Osteocyte (in vitro differentiated cells): ENCODE measurements at regions not wholly inside any gene's neighbourhood (a gene's known extent, or its start where the extent isn't known, plus 50 kb on each side); places are given as distances from the start of the nearest gene placed in this dataset.

Source experiments
- DNase-seq: peaks from one replicate; pipeline ENCODE4 v3.0.0; 2021; ENCODE audit warnings: mixed read lengths; ENCODE audit not compliant: unreplicated experiment; ENCODE audit errors: extremely low spot score
- H3K27ac Mint-ChIP-seq: one replicate; pipeline ENCODE4 v1.8.0; 2021; ENCODE audit warnings: mild to moderate bottlenecking, mixed read lengths; ENCODE audit not compliant: unreplicated experiment
- H3K27me3 Mint-ChIP-seq: one replicate; pipeline ENCODE4 v1.8.0; 2021; ENCODE audit warnings: mixed read lengths; ENCODE audit not compliant: unreplicated experiment
- H3K36me3 Mint-ChIP-seq: one replicate; pipeline ENCODE4 v1.8.0; 2021; ENCODE audit warnings: mixed read lengths; ENCODE audit not compliant: unreplicated experiment
- H3K4me1 Mint-ChIP-seq: one replicate; pipeline ENCODE4 v1.8.0; 2021; ENCODE audit warnings: mixed read lengths; ENCODE audit not compliant: unreplicated experiment
- H3K4me3 Mint-ChIP-seq: one replicate; pipeline ENCODE4 v1.8.0; 2021; ENCODE audit warnings: mild to moderate bottlenecking, moderate library complexity, mixed read lengths; ENCODE audit not compliant: unreplicated experiment
- H3K9me3 Mint-ChIP-seq: one replicate; pipeline ENCODE4 v1.8.0; 2021; ENCODE audit warnings: mixed read lengths; ENCODE audit not compliant: unreplicated experiment
- TF ChIP-seq, protein P1 (sequence below): fragments of 200-600 bp; sonication (generic); IDR thresholded peaks from 2 replicates; pipeline ENCODE4 v1.5.0; 2021; ENCODE audit warnings: antibody characterized with exemption, mild to moderate bottlenecking, moderate library complexity

DNA sequence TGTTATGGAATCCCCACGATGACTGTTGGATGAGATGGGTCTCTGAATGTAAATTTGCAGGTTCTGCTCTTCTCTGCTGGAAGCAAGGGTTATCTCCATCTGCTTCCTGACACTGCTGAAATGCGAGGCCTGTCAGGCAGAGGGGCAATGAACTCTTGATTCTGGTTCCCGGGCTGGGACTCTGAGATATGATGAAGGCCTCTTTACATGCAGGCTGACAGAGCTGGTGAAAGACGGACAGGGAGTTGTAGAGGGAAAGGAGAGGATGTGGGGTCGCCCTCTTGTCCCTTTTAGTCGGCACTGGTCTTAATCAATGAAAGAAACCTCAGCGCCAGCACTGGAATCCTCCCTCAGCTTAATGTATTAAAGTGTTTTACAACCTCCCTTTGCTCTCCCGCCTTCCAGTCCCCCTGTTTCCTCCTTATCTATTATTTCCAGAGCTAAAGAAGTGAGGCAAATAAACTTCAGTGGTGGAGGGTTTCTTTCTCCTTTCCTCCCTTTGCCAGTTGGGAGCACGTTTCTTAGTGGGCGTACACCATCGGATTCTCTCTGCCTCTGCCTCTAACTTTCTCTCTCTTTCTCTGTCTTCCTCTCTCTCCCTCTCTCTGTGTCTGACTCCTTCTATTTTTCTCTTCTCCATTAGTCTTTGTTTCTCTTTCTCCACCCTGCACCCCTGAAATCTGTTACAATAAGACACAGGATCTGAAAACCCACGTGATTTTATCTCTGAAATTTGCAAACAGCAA, 145.6 kb downstream of the BAMBI start:
- no peak for DNase-seq
- H3K4me3 Mint-ChIP-seq, result no peak overlapping the region
- no peaks in the 10 kb centered on the region for H3K27me3 Mint-ChIP-seq

DNA sequence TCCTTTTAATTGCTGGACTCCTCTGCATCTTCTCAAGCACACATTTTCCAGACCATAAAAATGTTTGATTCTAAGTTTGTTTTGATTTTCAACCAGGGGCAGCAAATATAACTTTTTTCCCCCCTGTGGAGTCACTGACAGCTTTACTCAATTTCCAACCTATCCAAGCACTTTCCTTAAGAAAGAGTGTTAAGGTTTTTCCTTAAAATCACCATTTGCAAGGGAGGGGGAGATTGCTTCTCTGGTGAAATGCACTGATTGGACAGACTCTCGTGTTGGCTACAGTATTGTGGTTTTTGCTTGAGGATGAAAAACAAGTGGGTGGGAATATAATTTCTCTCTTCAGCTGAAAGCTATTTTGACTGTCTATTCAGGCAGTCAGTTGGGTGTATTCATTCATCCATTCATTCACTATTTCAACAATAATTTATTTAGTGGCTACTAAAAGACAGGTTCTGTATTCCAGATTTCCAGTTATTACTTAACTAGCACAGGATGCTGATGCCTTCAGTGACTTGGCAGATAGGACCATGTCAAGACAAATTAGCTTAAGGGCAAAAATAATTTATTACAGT, 146.3 kb downstream of the BAMBI start:
- H3K36me3 Mint-ChIP-seq, result no peaks in the 10 kb centered on the region
- no peak overlapping the region for H3K4me3 Mint-ChIP-seq
- H3K9me3 Mint-ChIP-seq, result no peaks in the 10 kb centered on the region
- DNase-seq, result no peak
- H3K27me3 Mint-ChIP-seq, result no peaks in the 10 kb centered on the region
- H3K4me1 Mint-ChIP-seq, result no peaks in the 10 kb centered on the region
- H3K27ac Mint-ChIP-seq, result no peak overlapping the region
- TF ChIP-seq, protein P1, sequence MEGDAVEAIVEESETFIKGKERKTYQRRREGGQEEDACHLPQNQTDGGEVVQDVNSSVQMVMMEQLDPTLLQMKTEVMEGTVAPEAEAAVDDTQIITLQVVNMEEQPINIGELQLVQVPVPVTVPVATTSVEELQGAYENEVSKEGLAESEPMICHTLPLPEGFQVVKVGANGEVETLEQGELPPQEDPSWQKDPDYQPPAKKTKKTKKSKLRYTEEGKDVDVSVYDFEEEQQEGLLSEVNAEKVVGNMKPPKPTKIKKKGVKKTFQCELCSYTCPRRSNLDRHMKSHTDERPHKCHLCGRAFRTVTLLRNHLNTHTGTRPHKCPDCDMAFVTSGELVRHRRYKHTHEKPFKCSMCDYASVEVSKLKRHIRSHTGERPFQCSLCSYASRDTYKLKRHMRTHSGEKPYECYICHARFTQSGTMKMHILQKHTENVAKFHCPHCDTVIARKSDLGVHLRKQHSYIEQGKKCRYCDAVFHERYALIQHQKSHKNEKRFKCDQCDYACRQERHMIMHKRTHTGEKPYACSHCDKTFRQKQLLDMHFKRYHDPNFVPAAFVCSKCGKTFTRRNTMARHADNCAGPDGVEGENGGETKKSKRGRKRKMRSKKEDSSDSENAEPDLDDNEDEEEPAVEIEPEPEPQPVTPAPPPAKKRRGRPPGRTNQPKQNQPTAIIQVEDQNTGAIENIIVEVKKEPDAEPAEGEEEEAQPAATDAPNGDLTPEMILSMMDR, result no peak

More for the DNA sequence above, 145.6 kb downstream of the BAMBI start:
- Mint-ChIP-seq H3K9me3 (no peaks in the 10 kb centered on the region), H3K4me1 (no peaks in the 10 kb centered on the region), H3K27ac (no peak overlapping the region), H3K36me3 (no peaks in the 10 kb centered on the region)
- TF ChIP-seq, protein P1, result no peak

DNA sequence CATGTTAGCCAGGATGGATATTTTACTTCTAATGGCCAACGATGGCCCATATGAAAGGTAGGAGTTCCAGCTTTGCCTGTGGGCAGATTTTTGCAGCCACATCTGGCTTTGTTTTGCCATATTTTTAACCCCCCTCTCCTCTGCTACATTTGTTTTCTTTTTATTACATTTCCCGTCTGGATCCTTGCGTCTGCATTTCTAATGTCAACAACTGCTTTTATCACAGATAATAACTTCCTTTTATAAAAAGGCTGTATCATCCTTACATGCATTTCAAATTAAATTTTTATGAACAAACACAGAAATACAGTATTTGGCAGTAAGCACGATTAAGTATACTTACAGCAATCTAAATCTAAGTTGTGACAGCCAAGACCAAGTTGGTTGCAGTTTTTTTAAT, 156.0 kb downstream of the BAMBI start:
- Mint-ChIP-seq H3K36me3 (no peaks in the 10 kb centered on the region), H3K9me3 (no peaks in the 10 kb centered on the region), H3K4me3 (no peak overlapping the region), H3K27ac (no peak overlapping the region), H3K4me1 (peaks cover 8% of the 10 kb centered on the region), H3K27me3 (no peaks in the 10 kb centered on the region)
- DNase-seq, result no peak
- TF ChIP-seq, protein P1, result no peak

DNA sequence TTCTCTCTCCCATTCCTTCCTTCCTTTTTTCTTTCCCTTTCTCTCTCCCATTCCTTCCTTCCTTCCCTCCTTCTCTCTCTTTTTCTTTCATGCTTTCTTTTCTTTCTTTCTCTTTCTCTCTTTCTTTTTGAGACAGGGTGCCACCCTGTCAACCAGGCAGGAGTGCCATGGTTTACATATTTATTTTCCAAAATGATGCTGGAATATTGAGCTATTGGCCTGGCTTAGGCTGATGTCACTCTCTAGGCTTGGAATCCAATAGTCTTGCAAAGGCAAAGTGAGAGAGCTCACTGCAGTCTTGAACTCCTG, 159.1 kb downstream of the BAMBI start:
- Mint-ChIP-seq H3K9me3 (peaks cover 5% of the 10 kb centered on the region), H3K27me3 (no peaks in the 10 kb centered on the region), H3K36me3 (no peaks in the 10 kb centered on the region), H3K27ac (no peak overlapping the region), H3K4me3 (no peak overlapping the region), H3K4me1 (peaks cover 18% of the 10 kb centered on the region)
- no peak for DNase-seq
- TF ChIP-seq, protein P1, result no peak

DNA sequence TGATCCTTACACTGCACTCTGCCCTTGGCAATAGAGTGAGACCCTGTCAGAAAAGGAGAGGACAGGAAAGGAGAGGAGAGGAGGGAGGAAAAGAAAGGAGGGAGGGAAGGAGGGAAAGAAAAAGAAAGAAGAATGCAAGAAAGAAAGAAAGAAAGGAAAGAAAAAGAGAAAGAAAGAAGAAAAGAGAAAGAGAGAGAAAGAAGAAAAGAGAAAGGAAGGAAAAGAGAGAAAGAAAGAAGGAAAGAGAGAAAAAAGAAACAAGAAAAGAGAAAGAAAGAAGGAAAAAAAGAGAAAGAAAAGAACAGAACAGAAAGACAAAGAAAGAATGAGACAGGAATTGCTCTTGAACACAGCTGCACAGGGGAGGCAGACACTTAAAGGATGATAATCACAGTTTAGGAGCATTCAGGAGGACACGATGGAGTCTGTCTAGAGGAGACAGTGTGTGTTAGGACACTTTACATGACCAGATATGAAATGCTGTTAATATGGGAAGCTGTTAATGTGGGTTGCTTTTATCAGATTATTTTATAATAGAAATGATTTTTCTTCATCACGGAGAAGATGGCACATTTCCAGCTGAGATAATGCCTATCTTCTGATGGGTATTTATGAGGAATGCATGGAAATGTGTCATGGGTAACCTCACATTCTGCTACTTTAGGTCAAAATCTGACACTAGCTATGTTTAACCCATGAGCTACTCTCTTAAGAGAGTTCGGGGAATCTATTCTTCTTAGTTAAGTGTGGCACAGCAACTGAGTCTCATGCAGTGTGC, 160.5 kb downstream of the BAMBI start:
- H3K36me3 Mint-ChIP-seq, result no peaks in the 10 kb centered on the region
- no peak overlapping the region for H3K4me3 Mint-ChIP-seq
- peaks cover 28% of the 10 kb centered on the region for H3K4me1 Mint-ChIP-seq
- H3K27ac Mint-ChIP-seq, result no peak overlapping the region
- H3K27me3 Mint-ChIP-seq, result no peaks in the 10 kb centered on the region
- peaks cover 5% of the 10 kb centered on the region for H3K9me3 Mint-ChIP-seq
- TF ChIP-seq, protein P1, result no peak
- DNase-seq, result peak; percentile 8
